H7 (cell line): ENCODE measurements at regions not wholly inside any gene's neighbourhood (a gene's known extent, or its start where the extent isn't known, plus 50 kb on each side); places are given as distances from the start of the nearest gene placed in this dataset.

Experiments
- DNase-seq: peaks from one replicate; pipeline ENCODE4 v3.0.0; 2012
- H3K27me3 ChIP-seq: 2 replicates; pipeline ENCODE4 v1.6.0; 2011; ENCODE audit warnings: mild to moderate bottlenecking, low read length; ENCODE audit not compliant: control insufficient read depth, insufficient read depth
- H3K36me3 ChIP-seq: replicated peaks from 2 replicates; pipeline ENCODE4 v1.5.1; 2011; ENCODE audit warnings: low read length; ENCODE audit not compliant: control insufficient read depth, insufficient read depth
- H3K4me3 ChIP-seq: 2 replicates; pipeline ENCODE4 v1.5.1; 2011; ENCODE audit warnings: low read depth, mild to moderate bottlenecking, control low read depth, low read length, moderate library complexity; ENCODE audit not compliant: insufficient read depth

DNA sequence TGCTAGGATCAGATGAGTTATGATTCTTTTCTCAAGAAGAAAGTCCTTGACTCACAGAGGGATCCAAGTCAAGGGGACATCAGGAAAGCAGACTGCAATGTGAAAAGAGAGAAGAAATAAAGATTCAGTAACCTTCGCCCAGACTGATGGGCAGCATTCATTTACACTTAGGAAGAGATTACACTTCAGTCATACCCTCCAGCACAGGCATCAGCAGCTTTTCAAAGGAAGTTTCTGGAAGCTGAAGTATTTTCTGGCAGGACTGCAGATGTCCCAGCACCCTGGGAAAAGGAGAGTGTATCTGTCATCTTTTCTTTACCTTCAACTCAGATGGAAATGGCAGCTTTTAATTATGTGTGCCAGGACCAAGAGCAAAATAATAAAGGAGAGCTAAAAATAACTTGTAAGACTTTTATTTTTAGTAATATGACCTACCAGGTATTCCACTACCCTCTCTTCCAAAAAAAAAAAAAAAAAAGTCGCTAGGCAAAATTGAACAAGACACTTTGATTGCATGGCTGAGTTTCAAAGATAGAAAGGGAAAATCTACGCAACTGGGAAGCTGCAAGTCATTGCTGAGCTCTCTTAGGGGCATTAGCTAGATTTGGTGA, 712.1 kb downstream of the EPM2A start:
- DNase-seq, result no peak
- no peaks in the 10 kb centered on the region for H3K36me3 ChIP-seq
- no peak overlapping the region for H3K4me3 ChIP-seq
- H3K27me3 ChIP-seq, result no peaks in the 10 kb centered on the region

DNA sequence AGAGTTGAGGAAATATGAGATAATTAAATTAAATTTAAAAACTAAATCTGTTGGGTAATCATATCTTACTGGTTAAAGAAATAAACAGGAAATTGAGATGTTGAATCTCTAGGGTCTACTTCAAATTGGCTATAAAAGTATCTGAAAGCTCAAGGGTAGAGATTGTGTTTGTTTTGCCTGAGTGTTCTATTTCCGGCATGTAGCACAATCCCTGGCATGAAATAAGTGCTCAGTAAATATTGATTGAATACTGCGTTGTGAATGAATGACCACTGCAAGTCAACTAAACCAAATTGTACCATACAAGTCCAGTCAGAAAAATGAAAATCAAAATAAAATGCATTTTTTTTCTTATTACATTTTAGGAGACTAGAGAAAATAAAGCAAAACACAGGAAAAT, 709.8 kb downstream of the EPM2A start:
- H3K4me3 ChIP-seq, result no peak overlapping the region
- H3K36me3 ChIP-seq, result no peaks in the 10 kb centered on the region
- DNase-seq, result no peak
- H3K27me3 ChIP-seq, result no peaks in the 10 kb centered on the region

DNA sequence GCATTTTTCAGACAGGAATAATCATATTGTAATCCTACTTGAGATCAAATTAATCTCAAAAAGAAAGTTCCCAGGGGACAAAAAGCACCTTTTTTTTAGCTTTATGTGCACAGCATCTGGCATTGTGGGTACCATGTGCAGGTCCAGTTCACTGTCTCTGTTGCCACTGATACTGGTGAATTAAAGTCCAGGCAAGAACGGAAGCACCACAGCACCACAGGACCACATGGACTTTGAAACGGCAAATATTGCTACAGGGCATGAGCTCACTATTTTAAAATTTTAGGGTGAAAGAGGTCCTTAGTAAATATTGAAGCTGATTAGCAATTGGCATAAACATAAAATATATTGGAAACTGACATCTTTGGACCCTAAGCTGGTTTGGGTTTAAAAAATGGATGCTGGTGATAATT, 709.0 kb downstream of the EPM2A start:
- Histone ChIP-seq H3K4me3 (no peak overlapping the region), H3K27me3 (no peaks in the 10 kb centered on the region)
- DNase-seq, result no peak

DNA sequence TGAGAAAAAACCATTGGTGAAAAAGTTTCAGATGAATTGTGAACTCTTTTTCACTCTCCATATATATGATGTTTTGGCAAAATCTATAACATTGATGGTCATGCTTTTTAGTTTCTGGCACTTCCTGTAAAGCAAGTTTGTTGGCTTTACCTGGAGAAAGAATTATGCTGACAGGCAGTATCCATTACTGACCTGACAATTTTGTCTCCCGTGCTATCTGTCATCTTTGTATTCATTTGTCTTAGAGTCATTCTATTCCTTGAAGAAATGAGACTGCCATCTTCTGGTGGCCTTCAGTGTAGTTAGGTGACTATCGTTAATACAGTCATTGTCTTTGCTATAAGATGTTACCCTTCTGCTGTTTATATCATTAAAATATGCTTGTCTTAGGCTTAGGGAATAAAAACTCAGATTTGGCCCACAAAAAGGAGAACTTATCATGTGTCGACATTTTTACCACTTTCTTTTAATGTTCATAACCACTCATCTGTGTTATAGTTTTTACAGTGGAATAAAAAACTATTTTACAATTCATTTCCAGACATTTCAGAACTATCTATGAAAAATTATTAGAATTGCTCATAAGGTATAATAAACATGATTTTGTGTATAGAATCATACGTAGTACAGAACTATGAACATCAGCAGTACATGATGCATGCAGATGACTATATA, 707.0 kb downstream of the EPM2A start:
- H3K27me3 ChIP-seq, result no peaks in the 10 kb centered on the region
- DNase-seq, result peak; percentile 44
- H3K4me3 ChIP-seq, result no peak overlapping the region
- H3K36me3 ChIP-seq, result no peaks in the 10 kb centered on the region

More for the DNA sequence above, 709.0 kb downstream of the EPM2A start:
- no peaks in the 10 kb centered on the region for H3K36me3 ChIP-seq

DNA sequence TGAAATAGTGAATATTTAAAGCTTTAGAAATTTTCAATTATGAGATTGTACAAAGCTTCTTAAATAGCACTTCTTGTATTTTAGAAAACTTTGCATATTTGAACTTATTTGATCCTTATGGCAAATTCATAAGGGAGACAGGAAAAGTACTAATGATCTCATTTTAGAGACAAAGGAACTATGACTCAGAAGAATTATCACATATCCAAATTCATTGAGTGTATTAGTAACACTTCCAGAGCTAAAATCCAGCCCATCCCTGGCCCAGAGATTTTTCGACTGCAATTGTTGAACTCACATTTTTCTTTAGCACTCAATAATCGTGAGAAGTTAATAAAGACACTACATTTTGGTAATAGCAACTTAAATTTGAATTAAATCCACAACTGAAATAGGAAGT, 704.3 kb downstream of the EPM2A start:
- no peaks in the 10 kb centered on the region for H3K27me3 ChIP-seq
- no peak overlapping the region for H3K4me3 ChIP-seq
- no peaks in the 10 kb centered on the region for H3K36me3 ChIP-seq
- no peak for DNase-seq

DNA sequence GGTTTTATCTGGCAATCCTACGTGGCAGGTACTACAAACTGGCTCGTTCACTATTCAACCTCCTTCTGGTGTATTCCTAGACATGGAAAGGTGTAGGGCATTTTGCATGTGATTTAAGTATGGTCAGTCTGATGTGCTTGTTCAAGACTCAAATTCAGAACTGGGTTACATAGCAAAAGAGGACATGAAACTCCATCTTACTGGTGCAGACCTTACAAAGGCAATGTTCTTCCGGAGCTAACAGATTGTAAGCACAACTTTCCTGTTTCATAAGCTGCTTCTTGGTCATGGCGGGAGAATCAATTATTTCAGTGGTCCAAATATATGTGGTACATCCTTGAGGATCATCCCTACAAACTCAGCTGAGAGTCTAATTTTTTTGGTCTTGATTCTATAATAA, 703.4 kb downstream of the EPM2A start:
- Histone ChIP-seq H3K36me3 (no peaks in the 10 kb centered on the region), H3K4me3 (no peak overlapping the region), H3K27me3 (no peaks in the 10 kb centered on the region)
- no peak for DNase-seq

DNA sequence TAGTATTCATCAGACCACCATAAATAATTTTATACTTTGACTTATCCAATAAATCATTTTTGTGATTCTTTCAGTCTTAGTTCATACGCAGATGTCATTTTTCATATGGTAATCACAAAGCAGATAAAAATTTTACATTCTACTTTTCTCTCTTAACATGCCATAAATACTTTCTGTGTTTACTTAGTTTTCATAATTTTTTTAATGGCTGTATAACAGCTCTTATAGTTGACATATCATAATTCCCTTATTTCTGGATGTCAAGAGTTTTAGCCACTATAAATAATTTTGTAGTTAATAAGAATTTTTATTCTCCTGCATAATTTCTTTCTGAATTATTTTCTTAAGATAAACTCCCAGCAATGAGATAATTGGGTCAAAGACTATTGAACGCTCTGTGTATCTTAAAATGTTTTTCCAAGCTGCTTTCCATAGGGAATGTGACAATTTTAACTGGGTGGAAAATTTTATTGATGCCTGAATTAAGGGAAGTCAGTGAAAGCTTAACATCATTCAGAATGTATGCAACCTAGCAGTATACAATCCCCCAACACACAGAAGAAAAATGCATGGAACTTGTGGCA, 702.7 kb downstream of the EPM2A start:
- DNase-seq, result no peak
- no peak overlapping the region for H3K4me3 ChIP-seq

DNA sequence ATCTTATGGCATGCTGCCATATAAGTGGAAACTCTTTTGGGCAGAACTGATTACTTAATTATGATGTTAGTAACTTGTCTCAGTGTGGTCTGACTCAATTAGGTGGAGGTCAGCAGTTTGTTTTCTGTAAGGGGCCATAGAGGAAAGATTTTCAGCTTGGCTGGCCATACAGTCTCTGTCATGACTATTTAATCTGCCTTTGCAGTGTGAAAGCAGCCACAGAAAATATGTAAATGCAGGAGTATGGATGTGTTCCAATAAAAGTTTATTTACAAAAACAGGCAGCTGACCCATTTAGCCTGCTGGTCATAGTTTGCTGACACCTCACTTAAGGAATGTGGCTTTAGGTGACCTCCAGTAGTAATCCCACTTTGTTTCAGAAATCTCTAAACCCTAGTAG, 700.7 kb downstream of the EPM2A start:
- Histone ChIP-seq H3K27me3 (no peaks in the 10 kb centered on the region), H3K36me3 (no peaks in the 10 kb centered on the region), H3K4me3 (no peak overlapping the region)
- no peak for DNase-seq

More for the DNA sequence above, 702.7 kb downstream of the EPM2A start:
- Histone ChIP-seq H3K36me3 (no peaks in the 10 kb centered on the region), H3K27me3 (no peaks in the 10 kb centered on the region)

DNA sequence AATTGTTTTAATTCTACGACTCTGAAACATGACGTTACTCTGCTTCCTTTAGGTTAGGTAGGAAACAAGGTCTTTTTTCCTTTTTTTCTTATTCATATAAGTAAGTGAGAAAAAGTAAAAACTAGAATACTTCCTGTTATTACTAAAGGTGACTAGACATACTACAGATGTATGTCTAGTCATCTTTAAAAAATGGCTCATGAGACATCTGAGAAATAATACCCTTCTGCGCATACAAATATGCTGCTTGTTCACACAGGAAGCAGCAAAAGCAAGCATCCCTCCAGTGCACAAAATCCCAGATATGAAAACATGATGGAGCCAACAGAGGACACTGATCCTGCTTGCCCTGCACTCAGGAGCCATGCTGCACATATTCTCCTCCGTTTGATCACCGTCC, 699.1 kb downstream of the EPM2A start:
- H3K27me3 ChIP-seq, result no peaks in the 10 kb centered on the region
- H3K4me3 ChIP-seq, result no peak overlapping the region
- no peaks in the 10 kb centered on the region for H3K36me3 ChIP-seq
- DNase-seq, result no peak

DNA sequence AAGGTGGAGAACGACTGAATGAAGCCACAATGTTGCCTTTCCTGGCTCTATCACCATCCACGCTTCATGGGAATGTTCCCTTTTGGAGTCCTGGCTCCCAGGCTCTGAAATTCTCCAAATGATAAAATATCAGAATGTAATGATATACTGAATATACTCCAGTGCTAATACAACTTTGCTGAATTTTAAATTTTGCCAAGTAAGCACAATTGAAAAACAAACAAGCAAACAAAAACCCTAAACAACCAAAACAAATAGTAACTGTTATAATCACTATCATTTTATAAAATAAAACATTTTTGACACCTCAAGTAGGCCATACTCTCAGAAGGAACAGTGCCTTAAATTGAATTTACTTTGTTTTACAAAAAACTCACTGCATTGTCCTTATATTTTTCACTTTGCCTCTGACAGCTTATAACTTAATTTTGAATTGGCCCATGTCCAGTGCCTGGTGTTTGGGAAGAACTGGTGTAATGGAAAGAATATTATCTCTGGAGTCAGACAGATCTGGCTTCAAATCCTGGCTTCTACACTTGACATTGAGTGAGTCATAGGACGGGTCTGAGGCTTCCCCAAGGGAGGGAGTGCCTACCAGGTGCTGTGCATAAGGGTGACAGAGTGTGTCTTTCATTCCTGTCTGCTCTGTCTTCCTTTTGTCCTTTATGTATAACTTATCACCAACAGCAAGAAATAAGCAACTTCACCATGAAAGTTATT, 698.3 kb downstream of the EPM2A start:
- H3K4me3 ChIP-seq, result no peak overlapping the region
- DNase-seq, result no peak
- H3K27me3 ChIP-seq, result no peaks in the 10 kb centered on the region
- H3K36me3 ChIP-seq, result no peaks in the 10 kb centered on the region

DNA sequence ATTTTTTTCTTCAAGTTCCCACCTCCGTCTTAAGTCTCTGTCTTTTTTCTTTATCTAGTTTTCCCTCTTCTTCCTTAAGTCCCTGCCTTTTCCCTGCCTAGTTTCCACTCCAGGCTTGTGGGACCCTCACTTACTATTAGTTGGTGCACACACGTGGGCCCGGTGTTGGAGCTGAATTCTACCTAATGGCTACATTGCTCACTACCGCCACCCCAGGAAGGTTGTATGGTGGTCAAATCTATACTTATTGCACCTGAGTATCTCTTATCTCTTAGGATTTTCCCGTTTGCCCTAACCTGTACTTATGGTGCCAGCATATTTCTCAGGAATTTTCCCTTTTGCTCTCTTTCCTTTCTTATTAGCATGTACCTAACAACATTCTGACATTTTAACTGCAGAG, 692.8 kb downstream of the EPM2A start:
- DNase-seq, result peak; percentile 9
- no peaks in the 10 kb centered on the region for H3K27me3 ChIP-seq
- no peak overlapping the region for H3K4me3 ChIP-seq
- H3K36me3 ChIP-seq, result no peaks in the 10 kb centered on the region

DNA sequence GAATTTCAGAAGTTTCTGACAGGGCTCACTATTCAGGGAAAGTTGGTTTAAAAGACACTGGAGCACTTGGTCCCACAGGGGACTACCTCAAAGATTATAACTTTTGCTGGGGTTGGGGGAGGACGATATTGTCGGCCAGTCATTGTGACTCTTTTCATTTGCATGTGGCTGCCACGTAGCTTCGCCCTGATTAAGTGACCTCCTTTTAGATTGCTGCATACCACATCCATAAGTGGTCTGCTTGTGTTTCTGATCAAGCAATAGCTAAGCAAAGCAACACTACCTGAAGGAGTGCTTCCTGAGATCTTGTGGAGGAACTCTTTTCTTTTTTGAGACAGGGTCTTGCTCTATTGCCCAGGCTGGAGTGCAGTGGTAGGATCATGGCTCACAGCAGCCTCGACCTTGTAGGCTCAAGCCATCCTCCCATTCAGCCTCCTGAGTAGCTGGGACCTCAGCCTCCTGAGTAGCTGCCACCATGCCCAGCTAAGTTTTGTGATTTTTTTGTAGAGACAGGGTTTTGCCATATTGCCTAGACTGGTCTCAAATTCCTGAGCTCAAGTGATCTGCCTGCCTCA, 691.3 kb downstream of the EPM2A start:
- DNase-seq, result no peak
- Histone ChIP-seq H3K4me3 (no peak overlapping the region), H3K27me3 (no peaks in the 10 kb centered on the region), H3K36me3 (no peaks in the 10 kb centered on the region)

DNA sequence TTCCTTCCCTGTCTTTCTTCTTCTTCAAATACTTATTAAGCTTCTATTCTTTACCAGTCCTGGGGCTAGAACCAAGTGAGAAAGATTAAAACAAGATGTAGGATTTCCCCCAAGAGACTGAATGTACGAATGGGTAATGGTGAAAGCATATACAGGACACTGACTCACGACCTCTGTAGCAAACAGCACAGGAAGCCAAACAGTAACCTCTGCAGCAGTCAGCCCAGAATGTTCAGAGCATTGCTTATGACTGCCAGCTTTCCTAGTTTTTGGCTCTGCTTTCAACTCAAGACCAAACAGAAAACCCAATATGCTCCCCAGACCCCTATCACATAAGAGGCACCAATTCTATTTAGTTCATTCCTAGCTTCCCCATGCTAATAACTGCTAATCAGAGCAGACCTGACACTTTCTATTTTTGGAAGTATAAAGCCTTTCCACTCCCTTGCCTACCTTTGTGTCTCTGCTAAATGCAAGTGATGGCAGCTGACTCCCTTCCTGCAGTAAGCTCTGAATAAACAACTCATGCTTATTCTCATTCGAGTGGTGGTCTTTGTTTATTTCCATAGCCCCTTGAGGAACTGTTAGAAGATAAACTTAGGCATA, 690.6 kb downstream of the EPM2A start:
- Histone ChIP-seq H3K27me3 (no peaks in the 10 kb centered on the region), H3K36me3 (no peaks in the 10 kb centered on the region), H3K4me3 (no peak overlapping the region)
- no peak for DNase-seq

DNA sequence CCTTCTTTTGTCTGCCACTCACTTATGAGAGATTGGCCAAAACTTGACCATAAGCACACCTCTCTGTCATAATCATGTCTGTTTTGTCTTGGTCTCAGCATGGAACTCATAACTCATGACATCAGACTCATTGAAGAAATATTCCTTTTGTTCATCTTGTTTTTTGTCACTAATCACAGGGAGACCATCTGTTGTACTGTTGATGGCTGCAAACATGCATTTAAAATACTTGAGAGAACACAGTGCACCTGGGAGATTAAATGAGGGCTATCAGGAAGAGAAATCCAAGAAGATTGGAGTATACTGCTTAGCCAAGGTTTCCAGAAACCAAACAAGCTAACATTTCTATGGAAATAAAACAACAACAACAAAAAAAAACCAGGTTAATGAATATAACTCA, 689.7 kb downstream of the EPM2A start:
- Histone ChIP-seq H3K36me3 (no peaks in the 10 kb centered on the region), H3K27me3 (no peaks in the 10 kb centered on the region), H3K4me3 (no peak overlapping the region)
- DNase-seq, result no peak
